ENCODE measurements at regions not wholly inside any gene's neighbourhood (a gene's known extent, or its start where the extent isn't known, plus 50 kb on each side); places are given as distances from the start of the nearest gene placed in this dataset.

- POLR2A ChIA-PET: no interaction called here
- Histone ChIP-seq H3K27ac (ENCODE audit: extremely low read depth, low read depth, low read length) (no peak overlapping the region), H3K9me3 (ENCODE audit: control insufficient read depth, insufficient read depth, low read depth, low read length) (no peaks in the 10 kb centered on the region), H3K4me3 (ENCODE audit: low read depth, low read length) (no peak overlapping the region), H3K4me1 (ENCODE audit: control insufficient read depth, insufficient read depth, low read length) (no peaks in the 10 kb centered on the region), H3K36me3 (ENCODE audit: control insufficient read depth in 2 of 2, insufficient read depth in 1 of 2, low read length in 2 of 2) (no peaks in the 10 kb centered on the region)
- CTCF ChIA-PET: interaction anchor here (0.6 to 0.7 kb wide), 2 partner anchors 18 to 385 kb away, joined by 3 to 5 read pairs; no protein-coding TSS in a partner anchor
- TF ChIP-seq SETDB1 (IDR thresholded peaks at IDR 0.05; ENCODE audit: insufficient read length, low read length) (no peak), ZNF623 (tag by site-specific recombination; IDR thresholded peaks at IDR 0.05) (no peak), MEIS1 (CRISPR knock-in tag; IDR thresholded peaks at IDR 0.05; ENCODE audit: borderline replicate concordance) (no peak), KLF16 (tag by site-specific recombination; IDR thresholded peaks at IDR 0.05) (no peak), ZBTB17 (tag by site-specific recombination; IDR thresholded peaks at IDR 0.05) (no peak), ZNF654 (tag by site-specific recombination; IDR thresholded peaks at IDR 0.05; ENCODE audit: low read depth) (no peak), ZFP69B (tag by site-specific recombination; IDR thresholded peaks at IDR 0.05) (no peak), REST (tag by site-specific recombination; IDR thresholded peaks at IDR 0.05) (no peak), ZBTB7A (tag by site-specific recombination; IDR thresholded peaks at IDR 0.05; ENCODE audit: low read depth) (no peak), ZNF624 (tag by site-specific recombination; IDR thresholded peaks at IDR 0.05) (no peak), EGR2 (tag by site-specific recombination; IDR thresholded peaks at IDR 0.05; ENCODE audit: low read depth) (no peak), ZFP37 (tag by site-specific recombination; IDR thresholded peaks at IDR 0.05) (no peak), GLI4 (tag by site-specific recombination; IDR thresholded peaks at IDR 0.05) (no peak), ZFHX2 (tag by site-specific recombination; conservative IDR thresholded peaks at IDR 0.05) (no peak)
- TF ChIP-seq, protein P1, sequence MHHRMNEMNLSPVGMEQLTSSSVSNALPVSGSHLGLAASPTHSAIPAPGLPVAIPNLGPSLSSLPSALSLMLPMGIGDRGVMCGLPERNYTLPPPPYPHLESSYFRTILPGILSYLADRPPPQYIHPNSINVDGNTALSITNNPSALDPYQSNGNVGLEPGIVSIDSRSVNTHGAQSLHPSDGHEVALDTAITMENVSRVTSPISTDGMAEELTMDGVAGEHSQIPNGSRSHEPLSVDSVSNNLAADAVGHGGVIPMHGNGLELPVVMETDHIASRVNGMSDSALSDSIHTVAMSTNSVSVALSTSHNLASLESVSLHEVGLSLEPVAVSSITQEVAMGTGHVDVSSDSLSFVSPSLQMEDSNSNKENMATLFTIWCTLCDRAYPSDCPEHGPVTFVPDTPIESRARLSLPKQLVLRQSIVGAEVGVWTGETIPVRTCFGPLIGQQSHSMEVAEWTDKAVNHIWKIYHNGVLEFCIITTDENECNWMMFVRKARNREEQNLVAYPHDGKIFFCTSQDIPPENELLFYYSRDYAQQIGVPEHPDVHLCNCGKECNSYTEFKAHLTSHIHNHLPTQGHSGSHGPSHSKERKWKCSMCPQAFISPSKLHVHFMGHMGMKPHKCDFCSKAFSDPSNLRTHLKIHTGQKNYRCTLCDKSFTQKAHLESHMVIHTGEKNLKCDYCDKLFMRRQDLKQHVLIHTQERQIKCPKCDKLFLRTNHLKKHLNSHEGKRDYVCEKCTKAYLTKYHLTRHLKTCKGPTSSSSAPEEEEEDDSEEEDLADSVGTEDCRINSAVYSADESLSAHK (tag by site-specific recombination; IDR thresholded peaks at IDR 0.05): no peak
- TF ChIP-seq, protein P2, sequence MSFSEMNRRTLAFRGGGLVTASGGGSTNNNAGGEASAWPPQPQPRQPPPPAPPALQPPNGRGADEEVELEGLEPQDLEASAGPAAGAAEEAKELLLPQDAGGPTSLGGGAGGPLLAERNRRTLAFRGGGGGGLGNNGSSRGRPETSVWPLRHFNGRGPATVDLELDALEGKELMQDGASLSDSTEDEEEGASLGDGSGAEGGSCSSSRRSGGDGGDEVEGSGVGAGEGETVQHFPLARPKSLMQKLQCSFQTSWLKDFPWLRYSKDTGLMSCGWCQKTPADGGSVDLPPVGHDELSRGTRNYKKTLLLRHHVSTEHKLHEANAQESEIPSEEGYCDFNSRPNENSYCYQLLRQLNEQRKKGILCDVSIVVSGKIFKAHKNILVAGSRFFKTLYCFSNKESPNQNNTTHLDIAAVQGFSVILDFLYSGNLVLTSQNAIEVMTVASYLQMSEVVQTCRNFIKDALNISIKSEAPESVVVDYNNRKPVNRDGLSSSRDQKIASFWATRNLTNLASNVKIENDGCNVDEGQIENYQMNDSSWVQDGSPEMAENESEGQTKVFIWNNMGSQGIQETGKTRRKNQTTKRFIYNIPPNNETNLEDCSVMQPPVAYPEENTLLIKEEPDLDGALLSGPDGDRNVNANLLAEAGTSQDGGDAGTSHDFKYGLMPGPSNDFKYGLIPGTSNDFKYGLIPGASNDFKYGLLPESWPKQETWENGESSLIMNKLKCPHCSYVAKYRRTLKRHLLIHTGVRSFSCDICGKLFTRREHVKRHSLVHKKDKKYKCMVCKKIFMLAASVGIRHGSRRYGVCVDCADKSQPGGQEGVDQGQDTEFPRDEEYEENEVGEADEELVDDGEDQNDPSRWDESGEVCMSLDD (tag by site-specific recombination; IDR thresholded peaks at IDR 0.05): no peak
- TF ChIP-seq, protein P3, sequence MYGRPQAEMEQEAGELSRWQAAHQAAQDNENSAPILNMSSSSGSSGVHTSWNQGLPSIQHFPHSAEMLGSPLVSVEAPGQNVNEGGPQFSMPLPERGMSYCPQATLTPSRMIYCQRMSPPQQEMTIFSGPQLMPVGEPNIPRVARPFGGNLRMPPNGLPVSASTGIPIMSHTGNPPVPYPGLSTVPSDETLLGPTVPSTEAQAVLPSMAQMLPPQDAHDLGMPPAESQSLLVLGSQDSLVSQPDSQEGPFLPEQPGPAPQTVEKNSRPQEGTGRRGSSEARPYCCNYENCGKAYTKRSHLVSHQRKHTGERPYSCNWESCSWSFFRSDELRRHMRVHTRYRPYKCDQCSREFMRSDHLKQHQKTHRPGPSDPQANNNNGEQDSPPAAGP (tag by site-specific recombination; IDR thresholded peaks at IDR 0.05): no peak
Observed at GRCh38 chr11:134488913-134489312, 76.9 kb upstream of the B3GAT1 start.

Measured in HEK293 (cell line).